Renal cortex interstitium (tissue), 11 donors: ENCODE measurements at regions not wholly inside any gene's neighbourhood (a gene's known extent, or its start where the extent isn't known, plus 50 kb on each side); places are given as distances from the start of the nearest gene placed in this dataset.

ENCODE experiments used
- DNase-seq, 11 donors: peaks; one replicate each; pipeline ENCODE4 v3.0.0-alpha.2; 2013; ENCODE audit warnings: low read depth in 9 of 11, low spot score in 4 of 11; ENCODE audit errors: extremely low read depth in 1 of 11

GRCh38 chr16:56140645-56141044 is 50.6 kb upstream of the GNAO1 start:
- DNase-seq = no peak

GRCh38 chr16:56137269-56137668 is 54.0 kb upstream of the GNAO1 start:
- DNase-seq = no peak

- no peak for DNase-seq
Observed at GRCh38 chr16:56136256-56136655, 55.0 kb upstream of the GNAO1 start.

GRCh38 chr16:56134790-56135189 is 56.5 kb upstream of the GNAO1 start:
- no peak for DNase-seq

- DNase-seq = no peak
Observed at GRCh38 chr16:56125922-56126321, 65.4 kb upstream of the GNAO1 start.

GRCh38 chr16:56122251-56122650 is 69.0 kb upstream of the GNAO1 start:
- DNase-seq = no peak

GRCh38 chr16:56121156-56121500 is 70.2 kb upstream of the GNAO1 start:
- no peak for DNase-seq

GRCh38 chr16:56120447-56121155 is 70.7 kb upstream of the GNAO1 start:
- no peak for DNase-seq

GRCh38 chr16:56119133-56119532 is 72.2 kb upstream of the GNAO1 start:
- DNase-seq = no peak

GRCh38 chr16:56116577-56116964 is 74.7 kb upstream of the GNAO1 start:
- no peak for DNase-seq

- DNase-seq = no peak
Observed at GRCh38 chr16:56115817-56116576, 75.3 kb upstream of the GNAO1 start.

- DNase-seq = no peak
Observed at GRCh38 chr16:56113223-56113622, 78.1 kb upstream of the GNAO1 start.

GRCh38 chr16:56111100-56111499 is 80.2 kb upstream of the GNAO1 start:
- no peak for DNase-seq

- DNase-seq = no peak
Observed at GRCh38 chr16:56109994-56110393, 81.3 kb upstream of the GNAO1 start.

GRCh38 chr16:56109205-56109604 is 82.1 kb upstream of the GNAO1 start:
- DNase-seq = no peak

- no peak for DNase-seq
Observed at GRCh38 chr16:56108724-56109123, 82.6 kb upstream of the GNAO1 start.

GRCh38 chr16:56108056-56108471 is 83.2 kb upstream of the GNAO1 start:
- DNase-seq = no peak

GRCh38 chr16:56106527-56106926 is 84.8 kb upstream of the GNAO1 start:
- no peak for DNase-seq

GRCh38 chr16:56102906-56103305 is 88.4 kb upstream of the GNAO1 start:
- DNase-seq = peak in 3 of 11 donors; percentile 17 to 50 (median 28)

- peak in 9 of 11 donors; percentile 29 to 79 (median 71) for DNase-seq
Observed at GRCh38 chr16:56102183-56102686, 89.1 kb upstream of the GNAO1 start.

- no peak for DNase-seq
Observed at GRCh38 chr16:56101480-56101879, 89.8 kb upstream of the GNAO1 start.
